SK-N-SH (cell line): ENCODE measurements at regions not wholly inside any gene's neighbourhood (a gene's known extent, or its start where the extent isn't known, plus 50 kb on each side); places are given as distances from the start of the nearest gene placed in this dataset.

Experiments used
- CTCF ChIA-PET: fragments of 300-600, 350-600 bp; formaldehyde crosslinking; extraction: SDS; loops from one replicate; lab custom pipeline; 2021; lab: Yijun Ruan, JAX
- POLR2A ChIA-PET: fragments of 350-600 bp; sonication (Branson Sonifier 250); formaldehyde crosslinking; extraction: SDS; loops from one replicate; lab custom pipeline; 2020; ENCODE audit warnings: antibody characterized with exemption, inconsistent platforms; lab: Yijun Ruan, JAX
- DNase-seq: peaks from one replicate; pipeline ENCODE4 v3.0.0; 2012
- H2AFZ ChIP-seq: fragments of 200-600 bp; sonication (generic); 2 replicates; pipeline ENCODE4 v1.8.1; 2016; ENCODE audit warnings: antibody characterized with exemption, mild to moderate bottlenecking, low read depth
- H3F3A ChIP-seq: fragments of 200-600 bp; sonication (generic); replicated peaks from 2 replicates; pipeline ENCODE3; 2016; ENCODE audit warnings: antibody characterized with exemption, mild to moderate bottlenecking; ENCODE audit not compliant: insufficient read depth
- H3K27ac ChIP-seq, 2 experiments: fragments of 200-500 bp in 1 of 2; fragments of 200-600 bp in 1 of 2; sonication (Bioruptor generic) in 1 of 2; sonication (generic), shearing (Covaris generic) in 1 of 2; 2 replicates each; pipeline versions ENCODE4 v1.5.1 to v1.6.1; 2014 to 2016; ENCODE audit warnings: low read depth in 2 of 2, inconsistent platforms in 1 of 2, low read length in 1 of 2, mild to moderate bottlenecking in 1 of 2, mixed read lengths in 1 of 2
- H3K27me3 ChIP-seq: fragments of 200-600 bp; sonication (generic), shearing (Covaris generic); 2 replicates; pipeline ENCODE4 v1.6.1; 2016; ENCODE audit warnings: mixed run types; ENCODE audit not compliant: insufficient read depth
- H3K36me3 ChIP-seq, 2 experiments: fragments of 200-500 bp in 1 of 2; fragments of 200-600 bp in 1 of 2; sonication (Bioruptor generic) in 1 of 2; sonication (generic) in 1 of 2; replicated peaks in 1 of 2; 2 replicates each; pipeline versions ENCODE3 to v1.5.1; 2014 to 2016; ENCODE audit warnings: low read length in 1 of 2, mild to moderate bottlenecking in 1 of 2; ENCODE audit not compliant: insufficient read depth in 2 of 2, control insufficient read depth in 1 of 2
- H3K4me1 ChIP-seq, 2 experiments: fragments of 200-500 bp in 1 of 2; fragments of 200-600 bp in 1 of 2; sonication (Bioruptor generic) in 1 of 2; sonication (generic), shearing (Covaris generic) in 1 of 2; 2 replicates each; pipeline versions ENCODE4 v1.5.1 to v1.6.1; 2014 to 2016; ENCODE audit warnings: low read depth in 1 of 2, low read length in 1 of 2, mixed run types in 1 of 2; ENCODE audit not compliant: insufficient read depth in 2 of 2, control insufficient read depth in 1 of 2
- H3K4me2 ChIP-seq: fragments of 200-600 bp; sonication (generic), shearing (Covaris generic); 2 replicates; pipeline ENCODE4 v1.6.1; 2017; ENCODE audit warnings: mixed run types
- H3K4me3 ChIP-seq, 2 experiments: fragments of 200-500 bp in 1 of 2; fragments of 200-600 bp in 1 of 2; sonication (Bioruptor generic) in 1 of 2; sonication (generic), shearing (Covaris generic) in 1 of 2; 2 replicates each; pipeline versions ENCODE4 v1.5.1 to v1.8.1; 2014 to 2016; ENCODE audit warnings: low read depth in 2 of 2, inconsistent platforms in 1 of 2, low read length in 1 of 2, mild to moderate bottlenecking in 1 of 2, mixed read lengths in 1 of 2, moderate library complexity in 1 of 2
- H3K79me2 ChIP-seq: fragments of 200-600 bp; sonication (generic); 2 replicates; pipeline ENCODE4 v1.8.1; 2017; ENCODE audit warnings: mild to moderate bottlenecking; ENCODE audit not compliant: insufficient read depth
- H3K9ac ChIP-seq: fragments of 200-600 bp; sonication (generic); 2 replicates; pipeline ENCODE4 v1.6.1; 2017; ENCODE audit warnings: mixed run types
- H3K9me2 ChIP-seq: fragments of 200-600 bp; sonication (generic); 2 replicates; pipeline ENCODE4 v1.6.1; 2017; ENCODE audit warnings: mixed run types
- H3K9me3 ChIP-seq: fragments of 200-600 bp; sonication (generic); 2 replicates; pipeline ENCODE4 v1.6.1; 2017; ENCODE audit warnings: mixed run types, mild to moderate bottlenecking, moderate library complexity
- H4K20me1 ChIP-seq: fragments of 200-600 bp; sonication (generic); 2 replicates; pipeline ENCODE4 v1.6.1; 2017; ENCODE audit warnings: mild to moderate bottlenecking, mixed run types; ENCODE audit not compliant: insufficient read depth
- CTCF ChIP-seq: fragments of 200-600 bp; sonication (generic); IDR thresholded peaks from 2 replicates; pipeline ENCODE4 v1.6.1; 2017; ENCODE audit warnings: antibody characterized with exemption, mild to moderate bottlenecking, moderate library complexity
- ELF1 ChIP-seq: IDR thresholded peaks from 2 replicates; pipeline ENCODE4 v1.4.0; 2012
- EZH2phosphoT487 ChIP-seq: fragments of 200-600 bp; sonication (generic); IDR thresholded peaks from 2 replicates; pipeline ENCODE4 v1.6.1; 2017; ENCODE audit warnings: low read depth, mixed run types, mild to moderate bottlenecking, antibody characterized with exemption, moderate library complexity, borderline replicate concordance
- FOXJ3 ChIP-seq: sonication (generic); formaldehyde crosslinking; IDR thresholded peaks from 2 replicates; pipeline ENCODE4 v1.5.1; 2020; ENCODE audit warnings: mild to moderate bottlenecking, missing genetic modification reagents
- GATA2 ChIP-seq: sonication (generic); formaldehyde crosslinking; IDR thresholded peaks from 2 replicates; pipeline ENCODE4 v1.5.0; 2020; ENCODE audit warnings: mild to moderate bottlenecking, missing genetic modification reagents
- JUND ChIP-seq: IDR thresholded peaks from 2 replicates; pipeline ENCODE4 v1.4.0; 2012
- MEF2A ChIP-seq: IDR thresholded peaks from 2 replicates; pipeline ENCODE4 v1.4.0; 2012; ENCODE audit warnings: low read depth, borderline replicate concordance
- NFIC ChIP-seq: IDR thresholded peaks from 2 replicates; pipeline ENCODE4 v1.4.0; 2012; ENCODE audit warnings: borderline replicate concordance
- NRF1 ChIP-seq: IDR thresholded peaks from 2 replicates; pipeline ENCODE4 v1.6.1; 2012; ENCODE audit warnings: low read depth, mild to moderate bottlenecking, low read length
- PBX3 ChIP-seq: IDR thresholded peaks from 2 replicates; pipeline ENCODE4; 2012
- POLR2AphosphoS5 ChIP-seq: IDR thresholded peaks from 2 replicates; pipeline ENCODE4 v1.6.1; 2012; ENCODE audit warnings: low read depth, low read length
- RAD21 ChIP-seq: IDR thresholded peaks from 2 replicates; pipeline ENCODE4 v1.6.1; 2012; ENCODE audit warnings: mild to moderate bottlenecking, low read length
- RFX5 ChIP-seq: IDR thresholded peaks from 2 replicates; pipeline ENCODE4 v1.6.1; 2012; ENCODE audit warnings: mild to moderate bottlenecking, improper control_type of control experiment, low read length
- SIN3A ChIP-seq: IDR thresholded peaks from 2 replicates; pipeline ENCODE4 v1.6.1; 2012; ENCODE audit warnings: low read depth, mild to moderate bottlenecking, low read length, moderate library complexity, borderline replicate concordance
- TAF1 ChIP-seq: IDR thresholded peaks from 2 replicates; pipeline ENCODE4 v1.6.1; 2012; ENCODE audit warnings: low read depth, mild to moderate bottlenecking, low read length, moderate library complexity, borderline replicate concordance
- ZBTB33 ChIP-seq: IDR thresholded peaks from 2 replicates; pipeline ENCODE4 v1.4.0; 2012; ENCODE audit warnings: low read depth, borderline replicate concordance
- WGBS: methylation state at CpG from one replicate; pipeline ENCODE4 v1.1.6; 2017; ENCODE audit warnings: low lambda C conversion rate; 5-methylcytosine and 5-hydroxymethylcytosine counted together

- no peak overlapping the region for H2AFZ ChIP-seq
- ChIA-PET CTCF (interaction anchor here (1.2 to 2.5 kb wide), 2 partner anchors 297 to 627 kb away, joined by 3 to 10 read pairs; no protein-coding TSS in a partner anchor), POLR2A (no interaction called here)
- no peaks in the 10 kb centered on the region for H3K79me2 ChIP-seq
- no peaks in the 10 kb centered on the region for H4K20me1 ChIP-seq
- no peaks in the 10 kb centered on the region for H3K9me2 ChIP-seq
- DNase-seq, result no peak
- H3K9ac ChIP-seq, result no peak overlapping the region
- H3F3A ChIP-seq, result no peaks in the 10 kb centered on the region
- H3K4me2 ChIP-seq, result no peak overlapping the region
- no peak overlapping the region for H3K4me3 ChIP-seq
- H3K27me3 ChIP-seq, result no peaks in the 10 kb centered on the region
- H3K9me3 ChIP-seq, result no peaks in the 10 kb centered on the region
- H3K36me3 ChIP-seq, result no peaks in the 10 kb centered on the region
- 72% methylated on average over 5 of the region's 5 CpGs for WGBS
- H3K27ac ChIP-seq, result no peak overlapping the region
- TF ChIP-seq JUND, result no peak
- no peak for TF ChIP-seq SIN3A
- no peak for TF ChIP-seq RAD21
- no peak for TF ChIP-seq FOXJ3 (CRISPR knock-in tag)
- TF ChIP-seq POLR2AphosphoS5, result no peak
- TF ChIP-seq ELF1, result no peak
- TF ChIP-seq NRF1, result no peak
- TF ChIP-seq PBX3, result no peak
- TF ChIP-seq ZBTB33, result no peak
- TF ChIP-seq RFX5, result no peak
- no peak for TF ChIP-seq CTCF
- TF ChIP-seq EZH2phosphoT487, result no peak
- TF ChIP-seq GATA2 (CRISPR knock-in tag), result no peak
- no peak for TF ChIP-seq TAF1
- TF ChIP-seq MEF2A, result no peak
- no peak for TF ChIP-seq NFIC
- no peaks in the 10 kb centered on the region for H3K4me1 ChIP-seq
Measured at GRCh38 chr2:7724336-7724735, 807.1 kb downstream of the RNF144A start.
